22Rv1 (cell line): ENCODE measurements at regions not wholly inside any gene's neighbourhood (a gene's known extent, or its start where the extent isn't known, plus 50 kb on each side); places are given as distances from the start of the nearest gene placed in this dataset.

ENCODE experiments used
- CTCF ChIP-seq: fragments of 450-650 bp; IDR thresholded peaks from 2 replicates; pipeline ENCODE4 v1.5.1; 2017; ENCODE audit warnings: mild to moderate bottlenecking
- ZFX ChIP-seq: fragments of 450-650 bp; IDR thresholded peaks from 2 replicates; pipeline ENCODE4 v1.6.1; 2017; ENCODE audit warnings: antibody characterized with exemption, borderline replicate concordance

- TF ChIP-seq CTCF (no peak), ZFX (no peak)
Measured at GRCh38 chr7:16169537-16169936, 251.8 kb downstream of the CRPPA start.
